ENCODE measurements at regions not wholly inside any gene's neighbourhood (a gene's known extent, or its start where the extent isn't known, plus 50 kb on each side); places are given as distances from the start of the nearest gene placed in this dataset.

GRCh38 chr11:69887841-69888427, 68.7 kb upstream of the FGF3 start:
- H4K20me1 ChIP-seq (ENCODE audit: insufficient read depth, low read length): peaks cover 3% of the 10 kb centered on the region; the same call in 1 of the 2 replicates
- H3K4me2 ChIP-seq (ENCODE audit: low read length): no peak overlapping the region
- no peaks in the 10 kb centered on the region for H3K4me1 ChIP-seq (ENCODE audit: low read length)
- no peaks in the 10 kb centered on the region for H3K36me3 ChIP-seq (replicated peaks; ENCODE audit: low read depth, low read length)
- no peak overlapping the region for H3K27ac ChIP-seq (ENCODE audit: low read length)
- H2AFZ ChIP-seq (ENCODE audit: low read depth, low read length): no peak overlapping the region
- TF ChIP-seq CTCF (IDR thresholded peaks at IDR 0.05; ENCODE audit: low read depth, low read length): no peak
- TF ChIP-seq EZH2phosphoT487 (IDR thresholded peaks at IDR 0.05; ENCODE audit: low read depth): no peak
- H3K9me3 ChIP-seq (ENCODE audit: insufficient read depth, low read length): no peaks in the 10 kb centered on the region
- no peaks in the 10 kb centered on the region for H3K79me2 ChIP-seq (ENCODE audit: low read length)
- H3K9ac ChIP-seq (ENCODE audit: low read length): no peak overlapping the region
- H3K4me3 ChIP-seq (ENCODE audit: low read length): no peak overlapping the region
- peaks cover 3% of the 10 kb centered on the region; the same call in 1 of the 2 replicates for H3K27me3 ChIP-seq (ENCODE audit: low read depth, low read length)

- Histone ChIP-seq H2AFZ (ENCODE audit: low read depth, low read length) (no peak overlapping the region), H4K20me1 (ENCODE audit: insufficient read depth, low read length) (peaks cover 3% of the 10 kb centered on the region; the same call in 1 of the 2 replicates), H3K36me3 (replicated peaks; ENCODE audit: low read depth, low read length) (no peaks in the 10 kb centered on the region)
Observed at GRCh38 chr11:69888483-69889181, 69.4 kb upstream of the FGF3 start.

GRCh38 chr11:69889400-69890318, 70.4 kb upstream of the FGF3 start:
- Histone ChIP-seq H3K9me3 (ENCODE audit: insufficient read depth, low read length) (no peaks in the 10 kb centered on the region), H2AFZ (ENCODE audit: low read depth, low read length) (no peak overlapping the region), H3K27ac (ENCODE audit: low read length) (no peak overlapping the region), H3K9ac (ENCODE audit: low read length) (no peak overlapping the region), H4K20me1 (ENCODE audit: insufficient read depth, low read length) (peaks cover 3% of the 10 kb centered on the region; the same call in 1 of the 2 replicates), H3K27me3 (ENCODE audit: low read depth, low read length) (peaks cover 7% of the 10 kb centered on the region; the same call in 1 of the 2 replicates), H3K4me1 (ENCODE audit: low read length) (no peaks in the 10 kb centered on the region), H3K4me3 (ENCODE audit: low read length) (no peak overlapping the region), H3K79me2 (ENCODE audit: low read length) (no peaks in the 10 kb centered on the region), H3K4me2 (ENCODE audit: low read length) (no peak overlapping the region), H3K36me3 (replicated peaks; ENCODE audit: low read depth, low read length) (no peaks in the 10 kb centered on the region)
- no peak for TF ChIP-seq CTCF (IDR thresholded peaks at IDR 0.05; ENCODE audit: low read depth, low read length)
- no peak for TF ChIP-seq EZH2phosphoT487 (IDR thresholded peaks at IDR 0.05; ENCODE audit: low read depth)

More at GRCh38 chr11:69888483-69889181, 69.4 kb upstream of the FGF3 start:
- no peaks in the 10 kb centered on the region for H3K79me2 ChIP-seq (ENCODE audit: low read length)
- H3K4me2 ChIP-seq (ENCODE audit: low read length): no peak overlapping the region
- TF ChIP-seq CTCF (IDR thresholded peaks at IDR 0.05; ENCODE audit: low read depth, low read length) (peak; percentile 98), EZH2phosphoT487 (IDR thresholded peaks at IDR 0.05; ENCODE audit: low read depth) (no peak)
- no peak overlapping the region for H3K9ac ChIP-seq (ENCODE audit: low read length)
- H3K9me3 ChIP-seq (ENCODE audit: insufficient read depth, low read length): no peaks in the 10 kb centered on the region
- no peaks in the 10 kb centered on the region for H3K4me1 ChIP-seq (ENCODE audit: low read length)
- no peak overlapping the region for H3K4me3 ChIP-seq (ENCODE audit: low read length)
- no peak overlapping the region for H3K27ac ChIP-seq (ENCODE audit: low read length)
- H3K27me3 ChIP-seq (ENCODE audit: low read depth, low read length): peaks cover 3% of the 10 kb centered on the region; the same call in 1 of the 2 replicates
